Ureter (tissue), 1 donor: ENCODE measurements at regions not wholly inside any gene's neighbourhood (a gene's known extent, or its start where the extent isn't known, plus 50 kb on each side); places are given as distances from the start of the nearest gene placed in this dataset.

Source experiments
- DNase-seq: peaks from one replicate; pipeline ENCODE4 v3.0.0-alpha.2; 2020; ENCODE audit warnings: low spot score
- donor health status: DM: yes; HTN: yes; CAD: no.

- no peak for DNase-seq
These were observed 281.9 kb upstream of the FN1 start for GRCh38 chr2:215717501-215718381.

GRCh38 chr2:215716956-215717355 lies 281.1 kb upstream of the FN1 start:
- DNase-seq = no peak

- DNase-seq = no peak
These were observed 277.3 kb upstream of the FN1 start for GRCh38 chr2:215712871-215713790.

- no peak for DNase-seq
These were observed 276.5 kb upstream of the FN1 start for GRCh38 chr2:215712219-215712868.

- DNase-seq = no peak
These were observed 275.7 kb upstream of the FN1 start for GRCh38 chr2:215711471-215712034.

GRCh38 chr2:215707608-215708007 lies 271.7 kb upstream of the FN1 start:
- DNase-seq = no peak

- DNase-seq = no peak
These were observed 270.0 kb upstream of the FN1 start for GRCh38 chr2:215705771-215706361.

- no peak for DNase-seq
These were observed 269.4 kb upstream of the FN1 start for GRCh38 chr2:215705281-215705680.

GRCh38 chr2:215702116-215702902 lies 266.4 kb upstream of the FN1 start:
- no peak for DNase-seq

- no peak for DNase-seq
These were observed 264.1 kb upstream of the FN1 start for GRCh38 chr2:215699700-215700538.

- no peak for DNase-seq
These were observed 263.1 kb upstream of the FN1 start for GRCh38 chr2:215699018-215699417.

GRCh38 chr2:215698566-215698965 lies 262.7 kb upstream of the FN1 start:
- DNase-seq = no peak

- no peak for DNase-seq
These were observed 261.6 kb upstream of the FN1 start for GRCh38 chr2:215697496-215697895.

GRCh38 chr2:215697003-215697402 lies 261.1 kb upstream of the FN1 start:
- no peak for DNase-seq

GRCh38 chr2:215695861-215696260 lies 260.0 kb upstream of the FN1 start:
- no peak for DNase-seq

- DNase-seq = no peak
These were observed 258.2 kb upstream of the FN1 start for GRCh38 chr2:215693999-215694580.

GRCh38 chr2:215693193-215693998 lies 257.5 kb upstream of the FN1 start:
- DNase-seq = no peak

GRCh38 chr2:215692387-215693079 lies 256.7 kb upstream of the FN1 start:
- DNase-seq = no peak
